Body of pancreas (tissue), 4 donors: ENCODE measurements at regions not wholly inside any gene's neighbourhood (a gene's known extent, or its start where the extent isn't known, plus 50 kb on each side); places are given as distances from the start of the nearest gene placed in this dataset.

ENCODE experiments used
- ATAC-seq: fragments of 150-250 bp; one replicate; pipeline ENCODE4 v1.9.1; 2016
- DNase-seq, 4 donors: peaks; one replicate each; pipeline ENCODE4 v3.0.0-alpha.2; 2019
- H3K27ac ChIP-seq, 4 donors: fragments of 200-600 bp; sonication (generic); 1 replicate in 3 of 4; 2 replicates in 1 of 4; pipeline versions ENCODE4 v1.5.1 to v1.6.1; 2016 to 2019; ENCODE audit warnings: mild to moderate bottlenecking in 1 of 4, mixed read lengths in 1 of 4, moderate library complexity in 1 of 4
- H3K27me3 ChIP-seq, 2 donors: fragments of 200-600 bp; sonication (generic); one replicate each; pipeline ENCODE4 v1.6.0; 2016; ENCODE audit warnings: mild to moderate bottlenecking in 1 of 2
- H3K36me3 ChIP-seq, 2 donors: fragments of 200-600 bp; sonication (generic); replicated peaks in 1 of 2; 2 replicates each; pipeline ENCODE4 v1.5.1; 2016; ENCODE audit warnings: low read depth in 2 of 2; ENCODE audit not compliant: insufficient read depth in 1 of 2
- H3K4me1 ChIP-seq: fragments of 200-600 bp; sonication (generic); one replicate; pipeline ENCODE4 v1.6.0; 2016
- H3K4me3 ChIP-seq, 2 donors: fragments of 200-600 bp; sonication (generic); 1 replicate in 1 of 2; 2 replicates in 1 of 2; pipeline ENCODE4 v1.5.1; 2016 to 2019
- H3K9me3 ChIP-seq, 3 donors: fragments of 200-600 bp; sonication (generic); 1 replicate in 2 of 3; 2 replicates in 1 of 3; pipeline ENCODE4 v1.5.1; 2016
- CTCF ChIP-seq, 7 experiments: fragments of 450-650 bp in 4 of 7; fragments of 200-600 bp in 3 of 7; sonication (generic) in 3 of 7; IDR thresholded peaks; one replicate each; pipeline ENCODE4 v1.5.1; 2016 to 2019; ENCODE audit warnings: antibody characterized with exemption in 7 of 7
- POLR2A ChIP-seq, 3 donors: fragments of 450-650 bp; IDR thresholded peaks; one replicate each; pipeline ENCODE4 v1.6.1; 2016; ENCODE audit warnings: antibody characterized with exemption in 3 of 3, mild to moderate bottlenecking in 2 of 3
- WGBS, 2 donors: methylation state at CpG; one replicate each; pipeline ENCODE4 v1.1.5; 2017; 5-methylcytosine and 5-hydroxymethylcytosine counted together
- intact Hi-C: fragments of 100-400 bp; cut with DNase I; formaldehyde crosslinking; loops from one replicate; pipeline ENCODE4 v1.15.1; 2023

GRCh38 chr5:23579566-23579965 lies 72.2 kb downstream of the PRDM9 start:
- ATAC-seq, result no peak
- no peaks in the 10 kb centered on the region for H3K9me3 ChIP-seq
- no peak overlapping the region for H3K4me3 ChIP-seq
- intact Hi-C loops, result no loop called here
- no peaks in the 10 kb centered on the region for H3K27me3 ChIP-seq
- WGBS, 2 donors, result 45 to 58% methylated on average over 3 of the region's 3 CpGs
- H3K27ac ChIP-seq, result no peak overlapping the region
- TF ChIP-seq POLR2A (IDR thresholded peaks at IDR 0.05), result no peak
- TF ChIP-seq CTCF (IDR thresholded peaks at IDR 0.05), result no peak
- no peaks in the 10 kb centered on the region for H3K4me1 ChIP-seq
- H3K36me3 ChIP-seq, result no peaks in the 10 kb centered on the region
- no peak for DNase-seq

GRCh38 chr5:23583081-23583480 lies 75.7 kb downstream of the PRDM9 start:
- H3K9me3 ChIP-seq, result no peaks in the 10 kb centered on the region
- no peaks in the 10 kb centered on the region for H3K27me3 ChIP-seq
- intact Hi-C loops, result no loop called here
- DNase-seq (no peak), ATAC-seq (no peak)
- no peak overlapping the region for H3K27ac ChIP-seq
- WGBS, 2 donors, result 57 to 61% methylated on average over 3 of the region's 3 CpGs
- H3K4me3 ChIP-seq, result no peak overlapping the region
- no peaks in the 10 kb centered on the region for H3K4me1 ChIP-seq
- no peaks in the 10 kb centered on the region for H3K36me3 ChIP-seq
- no peak for TF ChIP-seq POLR2A (IDR thresholded peaks at IDR 0.05)
- no peak for TF ChIP-seq CTCF (IDR thresholded peaks at IDR 0.05)

GRCh38 chr5:23588841-23589326 lies 81.5 kb downstream of the PRDM9 start:
- Histone ChIP-seq H3K4me1 (no peaks in the 10 kb centered on the region), H3K4me3 (no peak overlapping the region), H3K36me3 (no peaks in the 10 kb centered on the region), H3K27me3 (no peaks in the 10 kb centered on the region), H3K9me3 (no peaks in the 10 kb centered on the region), H3K27ac (no peak overlapping the region)
- DNase-seq (no peak), ATAC-seq (no peak)
- no peak for TF ChIP-seq CTCF (IDR thresholded peaks at IDR 0.05)
- TF ChIP-seq POLR2A (IDR thresholded peaks at IDR 0.05), result no peak
- intact Hi-C loops, result no loop called here
- WGBS, 2 donors, result 42 to 57% methylated on average over 3 of the region's 3 CpGs

GRCh38 chr5:23591250-23591649 lies 83.8 kb downstream of the PRDM9 start:
- Histone ChIP-seq H3K36me3 (no peaks in the 10 kb centered on the region), H3K27me3 (no peaks in the 10 kb centered on the region), H3K9me3 (no peaks in the 10 kb centered on the region), H3K4me3 (no peak overlapping the region), H3K27ac (no peak overlapping the region), H3K4me1 (no peaks in the 10 kb centered on the region)
- ATAC-seq (no peak), DNase-seq (no peak)
- 74 to 79% methylated on average over 4 of the region's 4 CpGs for WGBS, 2 donors
- intact Hi-C loops, result no loop called here
- TF ChIP-seq CTCF (IDR thresholded peaks at IDR 0.05) (no peak), POLR2A (IDR thresholded peaks at IDR 0.05) (no peak)

- no peak for TF ChIP-seq CTCF (IDR thresholded peaks at IDR 0.05)
- TF ChIP-seq POLR2A (IDR thresholded peaks at IDR 0.05), result no peak
- 53 to 66% methylated on average over 2 of the region's 2 CpGs for WGBS, 2 donors
- no peak overlapping the region for H3K27ac ChIP-seq
- no peaks in the 10 kb centered on the region for H3K9me3 ChIP-seq
- intact Hi-C loops, result no loop called here
- H3K4me1 ChIP-seq, result no peaks in the 10 kb centered on the region
- ATAC-seq (no peak), DNase-seq (no peak)
- no peak overlapping the region for H3K4me3 ChIP-seq
- H3K36me3 ChIP-seq, result no peaks in the 10 kb centered on the region
- H3K27me3 ChIP-seq, result no peaks in the 10 kb centered on the region
Measured at GRCh38 chr5:23606927-23607326, 99.5 kb downstream of the PRDM9 start.
